Body of pancreas (tissue), 4 donors: ENCODE measurements at regions not wholly inside any gene's neighbourhood (a gene's known extent, or its start where the extent isn't known, plus 50 kb on each side); places are given as distances from the start of the nearest gene placed in this dataset.
"Not testable (repeated sequence)": the region's sequence is repeated elsewhere in the genome, so short reads cannot be mapped to it uniquely, and the experiment has no call there.

ENCODE experiments used
- ATAC-seq: fragments of 150-250 bp; one replicate; pipeline ENCODE4 v1.9.1; 2016
- DNase-seq, 4 donors: peaks; one replicate each; pipeline ENCODE4 v3.0.0-alpha.2; 2019
- H3K27ac ChIP-seq, 4 donors: fragments of 200-600 bp; sonication (generic); 1 replicate in 3 of 4; 2 replicates in 1 of 4; pipeline versions ENCODE4 v1.5.1 to v1.6.1; 2016 to 2019; ENCODE audit warnings: mild to moderate bottlenecking in 1 of 4, mixed read lengths in 1 of 4, moderate library complexity in 1 of 4
- H3K27me3 ChIP-seq, 2 donors: fragments of 200-600 bp; sonication (generic); one replicate each; pipeline ENCODE4 v1.6.0; 2016; ENCODE audit warnings: mild to moderate bottlenecking in 1 of 2
- H3K36me3 ChIP-seq, 2 donors: fragments of 200-600 bp; sonication (generic); replicated peaks in 1 of 2; 2 replicates each; pipeline ENCODE4 v1.5.1; 2016; ENCODE audit warnings: low read depth in 2 of 2; ENCODE audit not compliant: insufficient read depth in 1 of 2
- H3K4me1 ChIP-seq: fragments of 200-600 bp; sonication (generic); one replicate; pipeline ENCODE4 v1.6.0; 2016
- H3K4me3 ChIP-seq, 2 donors: fragments of 200-600 bp; sonication (generic); 1 replicate in 1 of 2; 2 replicates in 1 of 2; pipeline ENCODE4 v1.5.1; 2016 to 2019
- H3K9me3 ChIP-seq, 3 donors: fragments of 200-600 bp; sonication (generic); 1 replicate in 2 of 3; 2 replicates in 1 of 3; pipeline ENCODE4 v1.5.1; 2016
- CTCF ChIP-seq, 7 experiments: fragments of 450-650 bp in 4 of 7; fragments of 200-600 bp in 3 of 7; sonication (generic) in 3 of 7; IDR thresholded peaks; one replicate each; pipeline ENCODE4 v1.5.1; 2016 to 2019; ENCODE audit warnings: antibody characterized with exemption in 7 of 7
- POLR2A ChIP-seq, 3 donors: fragments of 450-650 bp; IDR thresholded peaks; one replicate each; pipeline ENCODE4 v1.6.1; 2016; ENCODE audit warnings: antibody characterized with exemption in 3 of 3, mild to moderate bottlenecking in 2 of 3
- WGBS, 2 donors: methylation state at CpG; one replicate each; pipeline ENCODE4 v1.1.5; 2017; 5-methylcytosine and 5-hydroxymethylcytosine counted together
- intact Hi-C: fragments of 100-400 bp; cut with DNase I; formaldehyde crosslinking; loops from one replicate; pipeline ENCODE4 v1.15.1; 2023

GRCh38 chr13:52324831-52325230 is 81.1 kb downstream of the THSD1 start:
- ATAC-seq, intact Hi-C loops: not testable (repeated sequence)
- 63 to 90% methylated on average over 1 of the region's 2 CpGs for WGBS, 2 donors

GRCh38 chr13:52319876-52320275 is 86.1 kb downstream of the THSD1 start:
- H3K27ac ChIP-seq = no peak overlapping the region
- intact Hi-C loops = no loop called here
- no peak for ATAC-seq
- H3K27me3 ChIP-seq = no peaks in the 10 kb centered on the region
- H3K4me1 ChIP-seq = no peaks in the 10 kb centered on the region
- H3K4me3 ChIP-seq = no peak overlapping the region
- WGBS, 2 donors = 51 to 66% methylated on average over 2 of the region's 2 CpGs
- no peak for TF ChIP-seq POLR2A (IDR thresholded peaks at IDR 0.05)
- no peak for TF ChIP-seq CTCF (IDR thresholded peaks at IDR 0.05)
- no peak for DNase-seq
- no peaks in the 10 kb centered on the region for H3K36me3 ChIP-seq
- no peaks in the 10 kb centered on the region for H3K9me3 ChIP-seq

More at GRCh38 chr13:52324831-52325230, 81.1 kb downstream of the THSD1 start:
- DNase-seq, H3K9me3 ChIP-seq, H3K36me3 ChIP-seq, H3K27ac ChIP-seq, H3K4me1 ChIP-seq, H3K27me3 ChIP-seq, H3K4me3 ChIP-seq: not testable (repeated sequence)

- WGBS, 2 donors = 60 to 61% methylated on average over 6 of the region's 6 CpGs
- H3K27ac ChIP-seq, H3K9me3 ChIP-seq, ATAC-seq, H3K4me1 ChIP-seq, DNase-seq, H3K27me3 ChIP-seq, intact Hi-C loops, H3K36me3 ChIP-seq, H3K4me3 ChIP-seq: not testable (repeated sequence)
These were observed 96.1 kb downstream of the THSD1 start for GRCh38 chr13:52309833-52310232.

GRCh38 chr13:52306336-52306735 is 99.6 kb downstream of the THSD1 start:
- DNase-seq, H3K4me1 ChIP-seq, H3K36me3 ChIP-seq, H3K27ac ChIP-seq, H3K4me3 ChIP-seq, intact Hi-C loops, H3K9me3 ChIP-seq, ATAC-seq, H3K27me3 ChIP-seq: not testable (repeated sequence)
- no CpG with 5 or more reads among the region's 1 CpG for WGBS, 2 donors

- H3K4me1 ChIP-seq, H3K27ac ChIP-seq, ATAC-seq, H3K27me3 ChIP-seq, intact Hi-C loops, H3K9me3 ChIP-seq, H3K36me3 ChIP-seq, DNase-seq, H3K4me3 ChIP-seq: not testable (repeated sequence)
- 75% methylated on average over 1 of the region's 1 CpG; no CpG with 5 or more reads in 1 of the 2 donors for WGBS, 2 donors
These were observed 102.9 kb downstream of the THSD1 start for GRCh38 chr13:52303098-52303497.

- H3K27me3 ChIP-seq, ATAC-seq, intact Hi-C loops, H3K9me3 ChIP-seq, H3K4me3 ChIP-seq, H3K4me1 ChIP-seq, DNase-seq, H3K27ac ChIP-seq, H3K36me3 ChIP-seq: not testable (repeated sequence)
- no CpG with 5 or more reads among the region's 6 CpGs for WGBS, 2 donors
These were observed 103.3 kb downstream of the THSD1 start for GRCh38 chr13:52302688-52303087.

- H3K4me1 ChIP-seq, H3K27me3 ChIP-seq: not testable (repeated sequence)
These were observed 104.1 kb downstream of the THSD1 start for GRCh38 chr13:52301810-52302400.

GRCh38 chr13:52298079-52298661 is 107.8 kb downstream of the THSD1 start:
- intact Hi-C loops, H3K36me3 ChIP-seq, ATAC-seq, DNase-seq, H3K4me1 ChIP-seq, H3K4me3 ChIP-seq, H3K9me3 ChIP-seq, H3K27ac ChIP-seq, H3K27me3 ChIP-seq: not testable (repeated sequence)
- WGBS, 2 donors = 45 to 54% methylated on average over 5 of the region's 5 CpGs

More at GRCh38 chr13:52301810-52302400, 104.1 kb downstream of the THSD1 start:
- 45% methylated on average over 4 of the region's 4 CpGs; no CpG with 5 or more reads in 1 of the 2 donors for WGBS, 2 donors
- H3K36me3 ChIP-seq, H3K4me3 ChIP-seq, DNase-seq, H3K9me3 ChIP-seq, intact Hi-C loops, ATAC-seq, H3K27ac ChIP-seq: not testable (repeated sequence)

- H3K27ac ChIP-seq, H3K36me3 ChIP-seq, H3K27me3 ChIP-seq, intact Hi-C loops, DNase-seq, H3K4me1 ChIP-seq, H3K4me3 ChIP-seq, H3K9me3 ChIP-seq, ATAC-seq: not testable (repeated sequence)
- WGBS, 2 donors = 80% methylated on average over 1 of the region's 6 CpGs; no CpG with 5 or more reads in 1 of the 2 donors
These were observed 117.1 kb downstream of the THSD1 start for GRCh38 chr13:52288891-52289290.

- H3K9me3 ChIP-seq, H3K4me3 ChIP-seq, H3K27ac ChIP-seq, DNase-seq, H3K4me1 ChIP-seq, H3K36me3 ChIP-seq, H3K27me3 ChIP-seq, ATAC-seq, intact Hi-C loops: not testable (repeated sequence)
- 61 to 71% methylated on average over 2 of the region's 2 CpGs for WGBS, 2 donors
These were observed 122.0 kb upstream of the NEK3 start for GRCh38 chr13:52281387-52281786.

GRCh38 chr13:52279408-52279807 is 120.0 kb upstream of the NEK3 start:
- H3K4me1 ChIP-seq, H3K27me3 ChIP-seq, H3K27ac ChIP-seq, H3K36me3 ChIP-seq, intact Hi-C loops, H3K4me3 ChIP-seq, H3K9me3 ChIP-seq, ATAC-seq, DNase-seq: not testable (repeated sequence)
- WGBS, 2 donors = 100% methylated on average over 1 of the region's 1 CpG; no CpG with 5 or more reads in 1 of the 2 donors
